ENCODE measurements at regions not wholly inside any gene's neighbourhood (a gene's known extent, or its start where the extent isn't known, plus 50 kb on each side); places are given as distances from the start of the nearest gene placed in this dataset.

DNA sequence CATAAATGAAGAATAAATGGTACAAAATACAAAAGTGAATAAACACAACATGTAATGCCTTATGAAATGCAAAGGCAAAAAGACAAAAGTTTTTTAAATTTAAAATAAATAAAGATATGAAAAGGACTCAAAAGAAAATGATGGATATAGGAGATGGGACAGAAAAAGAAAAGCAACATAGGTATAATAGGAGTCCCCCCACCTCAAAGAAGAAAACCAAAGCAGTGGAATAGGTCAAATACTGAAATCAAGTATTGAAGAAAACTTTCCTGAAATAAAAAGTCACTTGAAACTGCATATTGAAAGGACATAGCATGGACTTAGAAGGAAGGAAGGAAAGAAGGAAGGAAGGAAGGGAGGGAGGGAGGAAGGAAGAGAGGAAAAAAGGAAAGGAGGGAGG is 110.0 kb upstream of the FAM204A start:
- TF ChIP-seq CTCF (IDR thresholded peaks at IDR 0.05; ENCODE audit: low read depth, low read length, missing control alignments), result no peak
- DNase-seq (ENCODE audit: low read depth), result no peak

DNA sequence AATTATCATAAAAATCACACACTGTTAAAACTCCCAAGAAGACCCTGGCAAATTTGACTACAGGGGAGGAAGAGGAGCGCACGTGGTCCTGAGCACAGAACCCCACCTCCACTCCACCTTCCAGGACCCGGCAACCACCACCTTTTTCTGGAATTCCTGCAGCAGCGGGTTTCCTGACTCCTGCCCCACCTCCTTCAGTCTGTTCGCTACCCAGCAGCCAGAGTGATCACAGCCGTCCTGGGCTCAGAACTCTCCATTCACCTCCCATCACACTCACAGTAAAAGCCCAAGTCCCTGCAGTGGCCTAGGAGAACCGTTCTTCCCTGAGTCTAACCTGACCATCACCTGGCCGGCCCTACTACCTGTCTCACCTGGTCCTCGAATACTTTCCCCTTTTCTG is 107.4 kb upstream of the FAM204A start:
- DNase-seq (ENCODE audit: low read depth), result no peak
- H3K4me3 ChIP-seq (ENCODE audit: low read depth, low read length), result no peak overlapping the region
- TF ChIP-seq CTCF (IDR thresholded peaks at IDR 0.05; ENCODE audit: low read depth, low read length, missing control alignments), result no peak

More for the DNA sequence above, 110.0 kb upstream of the FAM204A start:
- H3K4me3 ChIP-seq (ENCODE audit: low read depth, low read length), result no peak overlapping the region

- no peak for TF ChIP-seq CTCF (IDR thresholded peaks at IDR 0.05; ENCODE audit: low read depth, low read length, missing control alignments)
- no peak overlapping the region for H3K4me3 ChIP-seq (ENCODE audit: low read depth, low read length)
- DNase-seq (ENCODE audit: low read depth), result no peak
Observed at GRCh38 chr10:118448744-118449143, 106.6 kb upstream of the FAM204A start.

DNA sequence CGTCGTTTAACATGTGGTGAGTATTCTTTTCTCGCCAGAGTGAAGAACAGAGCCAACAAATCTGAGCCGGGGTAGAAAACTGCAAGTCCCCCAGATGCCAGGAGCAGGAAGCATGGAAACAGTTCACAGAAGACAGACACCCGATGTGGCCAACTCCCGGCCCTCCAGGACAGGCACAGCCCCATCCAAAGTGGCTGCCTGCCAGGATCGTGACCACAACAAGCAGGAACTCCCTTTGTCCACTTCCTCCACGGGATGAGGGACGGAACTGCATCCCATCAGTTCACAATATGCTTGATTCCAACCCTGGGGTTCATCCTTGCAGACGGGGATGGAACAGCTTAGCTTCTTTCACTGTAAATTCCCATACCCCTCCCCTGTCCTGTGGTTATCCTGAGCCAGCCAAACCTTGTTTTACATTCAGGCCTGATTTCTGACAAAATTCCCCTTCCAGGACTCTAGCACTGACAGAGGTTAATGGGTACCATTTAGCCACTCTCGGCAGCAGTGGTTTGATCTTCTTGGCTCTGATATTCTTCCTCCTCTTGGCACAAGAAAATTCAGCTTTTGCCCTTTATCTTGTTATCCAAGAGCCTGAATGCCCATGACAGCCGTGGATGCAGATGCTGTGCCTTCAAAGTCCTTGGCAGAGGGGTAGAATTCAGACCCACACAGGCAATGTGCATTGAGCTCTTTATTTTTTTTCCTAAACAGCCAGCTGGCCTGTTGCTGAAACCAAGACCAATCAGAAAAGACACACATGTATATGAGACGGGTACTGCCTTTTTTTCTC is 105.5 kb upstream of the FAM204A start:
- DNase-seq (ENCODE audit: low read depth), result no peak
- no peak overlapping the region for H3K4me3 ChIP-seq (ENCODE audit: low read depth, low read length)
- no peak for TF ChIP-seq CTCF (IDR thresholded peaks at IDR 0.05; ENCODE audit: low read depth, low read length, missing control alignments)

GRCh38 chr10:118445535-118445934 is 103.4 kb upstream of the FAM204A start:
- no peak for TF ChIP-seq CTCF (IDR thresholded peaks at IDR 0.05; ENCODE audit: low read depth, low read length, missing control alignments)
- DNase-seq (ENCODE audit: low read depth), result no peak
- no peak overlapping the region for H3K4me3 ChIP-seq (ENCODE audit: low read depth, low read length)

GRCh38 chr10:118444069-118444468 is 101.9 kb upstream of the FAM204A start:
- TF ChIP-seq CTCF (IDR thresholded peaks at IDR 0.05; ENCODE audit: low read depth, low read length, missing control alignments), result no peak
- no peak overlapping the region for H3K4me3 ChIP-seq (ENCODE audit: low read depth, low read length)
- no peak for DNase-seq (ENCODE audit: low read depth)

- DNase-seq (ENCODE audit: low read depth), result no peak
- H3K4me3 ChIP-seq (ENCODE audit: low read depth, low read length), result no peak overlapping the region
- no peak for TF ChIP-seq CTCF (IDR thresholded peaks at IDR 0.05; ENCODE audit: low read depth, low read length, missing control alignments)
Observed at GRCh38 chr10:118442032-118442431, 99.9 kb upstream of the FAM204A start.

All from GM12864 (cell line).